Left kidney (tissue), 1 donor: ENCODE measurements at regions not wholly inside any gene's neighbourhood (a gene's known extent, or its start where the extent isn't known, plus 50 kb on each side); places are given as distances from the start of the nearest gene placed in this dataset.
"Not testable (repeated sequence)": the region's sequence is repeated elsewhere in the genome, so short reads cannot be mapped to it uniquely, and the experiment has no call there.

Experiments used
- DNase-seq: peaks from one replicate; pipeline ENCODE4 v3.0.0-alpha.2; 2013

DNA sequence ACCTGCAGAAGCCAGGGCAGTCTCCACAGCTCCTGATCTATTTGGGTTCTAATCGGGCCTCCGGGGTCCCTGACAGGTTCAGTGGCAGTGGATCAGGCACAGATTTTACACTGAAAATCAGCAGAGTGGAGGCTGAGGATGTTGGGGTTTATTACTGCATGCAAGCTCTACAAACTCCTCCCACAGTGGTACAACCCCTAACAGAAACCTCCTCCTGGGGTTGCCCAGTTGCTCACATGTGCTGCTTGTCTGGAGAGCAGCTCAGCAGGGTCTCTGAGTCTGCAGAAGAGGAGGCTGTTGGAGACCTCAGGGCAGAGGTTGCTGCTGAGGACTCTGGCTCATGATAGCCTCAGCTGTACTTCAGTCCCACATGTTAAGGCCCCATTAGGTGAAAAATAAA is 1269.1 kb downstream of the RPIA start:
- not testable (repeated sequence) for DNase-seq

DNA sequence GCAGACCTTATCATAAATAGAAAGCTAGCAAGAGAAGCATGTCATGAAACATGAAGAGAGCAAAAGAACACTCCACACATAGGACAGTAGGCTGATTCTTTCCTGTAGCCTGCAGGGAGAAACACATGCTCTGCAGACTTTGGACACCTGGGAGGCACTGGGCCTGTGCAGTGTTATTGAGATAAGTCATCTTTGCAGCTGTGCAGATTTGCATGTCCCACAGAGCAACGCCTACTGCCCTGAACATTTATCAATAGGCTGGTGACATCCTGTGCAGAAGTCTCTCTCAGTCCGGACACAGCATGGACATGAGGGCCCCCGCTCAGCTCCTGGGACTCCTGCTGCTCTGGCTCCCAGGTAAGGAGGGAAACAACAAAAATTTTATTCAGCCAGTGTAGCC is 1277.1 kb downstream of the RPIA start:
- not testable (repeated sequence) for DNase-seq

DNA sequence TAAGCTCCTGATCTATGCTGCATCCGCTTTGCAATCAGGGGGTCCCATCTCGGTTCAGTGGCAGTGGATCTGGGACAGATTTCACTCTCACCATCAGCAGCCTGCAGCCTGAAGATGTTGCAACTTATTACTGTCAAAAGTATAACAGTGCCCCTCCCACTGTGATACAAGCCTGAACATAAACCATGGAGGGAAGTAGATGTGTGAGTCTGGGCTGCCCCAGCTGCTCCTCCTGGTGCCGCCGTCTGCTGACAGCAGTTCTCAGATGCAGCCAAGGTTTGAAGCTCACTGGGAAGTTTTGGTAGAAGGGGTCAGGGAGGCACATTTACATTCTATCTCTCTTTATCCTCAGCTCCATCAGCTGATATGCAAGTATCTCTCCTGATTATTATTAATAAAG is 1277.7 kb downstream of the RPIA start:
- not testable (repeated sequence) for DNase-seq

DNA sequence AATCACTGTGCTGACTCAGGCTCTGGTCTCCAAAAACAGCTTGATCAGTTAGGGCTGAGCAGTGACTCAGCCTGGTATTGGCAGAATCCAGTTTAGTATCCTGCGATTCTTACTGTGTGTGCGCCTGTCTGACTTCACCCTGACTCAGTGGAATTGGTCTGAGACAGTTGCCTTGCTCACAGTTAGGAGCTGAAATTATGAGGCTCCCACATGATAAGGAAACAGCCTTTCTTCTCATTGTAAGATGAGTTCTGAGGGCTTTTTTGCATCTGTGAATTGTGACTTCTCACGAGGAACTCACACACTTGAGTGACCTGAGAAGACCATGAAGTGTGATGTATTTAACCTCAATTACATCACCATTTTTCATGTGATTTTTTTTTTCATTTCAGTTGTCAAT is 1282.4 kb downstream of the RPIA start:
- DNase-seq = not testable (repeated sequence)

DNA sequence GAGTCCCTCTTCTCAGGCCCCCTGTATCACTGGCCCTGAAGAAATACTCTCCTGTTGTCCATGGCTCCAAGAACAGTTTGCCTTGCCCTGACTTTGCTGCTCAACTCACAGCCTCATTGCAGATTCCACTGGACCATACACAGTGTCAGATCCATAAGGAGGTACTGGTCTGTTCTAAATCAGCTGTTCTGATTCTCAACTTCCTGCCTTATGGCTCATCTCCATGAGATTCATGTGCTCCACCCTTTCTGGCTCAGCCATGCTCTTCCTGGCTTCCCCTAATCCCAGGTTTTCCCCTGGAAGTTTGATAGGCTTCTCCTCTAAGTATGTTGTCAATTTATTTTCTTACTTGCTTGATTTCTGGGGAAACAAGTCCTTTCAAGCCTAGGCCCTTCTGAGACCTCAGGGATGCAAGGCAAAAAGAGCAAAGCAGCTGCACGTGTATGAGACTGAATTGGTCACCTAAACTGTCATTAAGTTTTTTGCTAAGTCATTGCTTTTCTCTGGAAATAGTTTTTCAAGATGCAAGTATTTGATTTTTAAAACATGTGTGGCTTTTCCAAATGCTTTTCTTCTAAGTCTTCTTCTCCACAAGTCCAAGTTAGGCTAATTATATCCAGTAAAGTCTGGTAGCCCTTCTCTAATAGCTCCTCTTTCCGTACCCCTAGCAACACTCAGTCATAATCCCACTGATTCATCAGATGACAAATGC is 1288.5 kb downstream of the RPIA start:
- not testable (repeated sequence) for DNase-seq

DNA sequence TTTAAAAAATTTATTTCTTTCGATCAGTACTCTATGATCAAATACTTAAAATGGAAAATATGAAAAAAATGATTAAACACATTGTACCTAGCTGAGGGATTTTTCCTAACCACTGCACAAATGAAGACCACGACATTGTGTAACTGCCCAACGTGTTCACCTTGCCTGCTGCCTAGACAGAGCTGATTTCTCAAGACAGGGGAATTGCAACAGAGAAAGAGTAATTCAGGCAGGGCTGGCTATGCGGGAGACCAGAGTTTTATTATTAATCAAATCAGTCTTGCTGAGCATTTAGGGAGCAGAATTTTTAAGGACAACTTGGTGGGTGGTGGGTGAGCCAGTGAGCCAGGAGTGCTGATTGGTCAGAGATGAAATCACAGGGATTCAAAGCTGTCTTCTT is 1290.8 kb downstream of the RPIA start:
- not testable (repeated sequence) for DNase-seq

DNA sequence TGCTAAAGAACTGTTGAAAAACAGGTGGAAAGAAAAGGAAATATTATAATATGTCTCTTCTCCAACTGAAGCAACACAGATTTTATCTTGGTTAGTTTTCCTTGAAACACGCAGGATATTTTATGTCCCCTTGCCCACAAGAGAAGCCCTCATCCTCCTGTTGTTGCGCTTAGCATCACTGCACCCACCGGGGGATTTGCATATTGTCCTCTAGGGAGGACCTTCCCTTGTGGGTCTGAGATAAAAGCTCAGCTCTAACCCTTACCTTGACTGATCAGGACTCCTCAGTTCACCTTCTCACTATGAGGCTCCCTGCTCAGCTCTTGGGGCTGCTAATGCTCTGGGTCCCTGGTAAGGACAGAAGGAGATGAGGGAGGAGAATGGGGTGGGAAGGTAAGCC is 1294.2 kb downstream of the RPIA start:
- DNase-seq = not testable (repeated sequence)

DNA sequence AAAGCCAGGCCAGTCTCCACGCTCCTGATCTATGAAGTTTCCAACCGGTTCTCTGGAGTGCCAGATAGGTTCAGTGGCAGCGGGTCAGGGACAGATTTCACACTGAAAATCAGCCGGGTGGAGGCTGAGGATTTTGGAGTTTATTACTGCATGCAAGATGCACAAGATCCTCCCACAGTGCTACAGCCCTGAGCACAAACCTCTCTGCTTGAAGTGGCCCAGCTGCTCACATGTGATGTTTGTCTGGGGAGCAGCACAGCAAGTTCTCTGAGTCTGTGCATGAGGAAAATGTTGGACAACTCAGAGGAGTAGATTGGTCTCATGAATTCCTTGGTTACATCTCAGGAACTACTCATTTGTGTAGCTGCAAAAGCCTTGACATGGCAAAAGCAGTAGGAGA is 1295.1 kb downstream of the RPIA start:
- not testable (repeated sequence) for DNase-seq

DNA sequence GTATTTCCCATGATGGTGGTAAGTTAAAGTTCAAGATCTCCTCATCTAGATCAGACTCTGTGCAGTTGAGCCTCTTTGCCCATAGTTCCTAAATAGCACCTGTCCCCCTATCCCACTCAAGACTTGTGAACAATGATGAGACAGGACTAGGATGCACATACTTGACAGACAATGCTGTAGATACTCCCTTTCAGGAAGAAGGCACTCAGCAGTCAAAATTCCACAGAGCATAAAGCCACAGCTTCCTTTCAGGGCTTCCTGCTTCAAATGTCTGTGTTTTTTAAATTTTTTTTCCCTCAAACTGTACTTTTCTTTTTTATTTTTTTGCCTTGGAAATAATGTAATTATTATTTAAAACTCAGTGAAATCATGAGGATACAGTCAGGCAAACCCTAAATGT is 1305.3 kb downstream of the RPIA start:
- DNase-seq = not testable (repeated sequence)

DNA sequence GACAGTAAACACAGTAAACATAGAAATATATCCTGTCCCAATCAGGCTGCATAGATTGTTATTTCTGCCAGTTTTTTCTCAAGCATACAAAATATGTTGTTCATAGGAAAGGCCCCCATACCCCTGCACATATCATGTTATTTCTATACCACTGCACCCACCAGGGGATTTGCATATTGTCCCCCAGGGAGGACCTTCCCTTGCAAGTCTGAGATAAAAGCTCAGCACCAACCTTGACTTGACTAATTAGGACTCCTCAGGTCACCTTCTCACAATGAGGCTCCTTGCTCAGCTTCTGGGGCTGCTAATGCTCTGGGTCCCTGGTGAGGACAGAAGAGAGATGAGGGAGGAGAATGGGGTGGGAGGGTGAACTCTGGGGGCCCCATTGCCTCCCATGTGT is 1313.1 kb downstream of the RPIA start:
- DNase-seq = not testable (repeated sequence)

DNA sequence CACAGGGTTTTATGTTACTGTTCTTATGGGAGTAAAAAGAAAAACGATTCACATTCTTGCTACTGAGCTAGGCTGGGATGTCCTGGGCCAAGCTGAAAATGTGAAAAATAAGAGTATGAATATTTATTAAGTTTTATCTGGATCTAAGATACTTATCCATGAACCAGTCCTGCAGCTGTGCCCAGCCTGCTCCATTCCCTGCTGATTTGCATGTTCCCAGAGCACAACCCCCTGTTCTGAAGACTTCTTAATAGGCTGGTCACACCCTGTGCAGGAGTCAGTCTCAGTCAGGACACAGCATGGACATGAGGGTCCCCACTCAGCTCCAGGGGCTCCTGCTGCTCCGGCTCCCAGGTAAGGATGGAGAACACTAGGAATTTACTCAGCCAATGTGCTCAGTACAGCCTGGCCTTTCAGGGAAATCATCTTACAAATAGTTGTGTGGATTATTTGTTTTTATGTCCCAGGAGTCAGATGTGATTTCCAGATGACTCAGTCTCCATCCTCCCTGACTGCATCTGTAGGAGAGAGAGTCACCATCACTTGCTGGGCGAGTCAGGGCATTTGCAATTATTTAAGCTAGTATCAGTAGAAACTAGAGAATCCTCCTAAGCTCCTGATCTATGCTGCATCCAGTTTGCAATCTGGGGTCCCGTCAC is 1319.1 kb downstream of the RPIA start:
- not testable (repeated sequence) for DNase-seq

DNA sequence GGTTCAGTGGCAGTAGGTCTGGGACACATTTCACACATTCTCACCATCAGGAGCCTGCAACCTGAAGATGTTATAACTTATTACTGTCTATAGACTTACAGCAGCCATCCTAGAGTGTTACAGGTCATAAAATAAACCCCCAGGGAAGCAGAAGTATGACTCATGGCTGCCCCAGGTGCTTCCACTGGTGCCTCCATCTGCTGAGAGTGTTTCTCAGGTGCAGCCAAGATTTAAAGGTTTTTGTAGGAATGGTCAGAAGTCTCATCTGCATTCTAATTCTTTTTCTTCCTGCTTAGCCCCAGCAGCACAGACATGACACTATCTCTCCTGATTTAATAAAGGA is 1319.6 kb downstream of the RPIA start:
- DNase-seq = not testable (repeated sequence)

DNA sequence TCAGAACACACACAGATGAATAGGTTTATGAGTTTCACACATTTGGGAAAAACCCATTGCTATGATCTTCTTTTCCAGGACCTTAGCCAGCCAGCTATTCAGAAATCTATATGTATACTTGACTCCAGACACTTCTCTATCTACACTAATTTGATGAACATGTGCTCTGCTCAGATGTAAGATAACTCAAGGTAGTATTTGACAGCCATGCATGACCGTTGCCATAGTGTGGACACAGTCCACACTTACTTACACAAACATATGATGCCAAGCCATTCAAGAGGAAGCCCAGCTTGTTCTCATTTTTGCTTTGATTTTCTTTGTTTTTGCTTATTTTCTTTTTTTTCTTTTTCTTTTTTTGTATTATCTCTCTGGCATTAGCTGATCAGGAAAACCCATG is 1328.4 kb downstream of the RPIA start:
- DNase-seq = not testable (repeated sequence)

DNA sequence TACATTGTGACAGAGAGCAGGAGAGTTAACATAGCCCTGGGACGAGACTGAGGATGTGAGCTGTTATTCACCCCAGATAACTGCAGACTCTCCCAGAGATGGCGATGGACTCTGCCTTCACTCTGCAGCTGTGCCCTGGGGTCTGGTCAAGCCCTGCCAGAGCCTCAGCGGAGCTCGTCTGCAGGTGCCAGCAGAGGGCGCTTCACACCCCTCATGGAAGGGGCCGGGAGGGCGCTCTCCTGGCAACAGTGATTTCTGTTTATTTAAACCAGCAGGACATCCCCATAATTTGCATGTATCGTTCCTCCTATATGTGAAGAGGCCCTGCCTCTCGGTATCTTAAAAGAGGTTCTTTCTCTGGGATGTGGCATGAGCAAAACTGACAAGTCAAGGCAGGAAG is 1329.8 kb downstream of the RPIA start:
- DNase-seq = not testable (repeated sequence)

DNA sequence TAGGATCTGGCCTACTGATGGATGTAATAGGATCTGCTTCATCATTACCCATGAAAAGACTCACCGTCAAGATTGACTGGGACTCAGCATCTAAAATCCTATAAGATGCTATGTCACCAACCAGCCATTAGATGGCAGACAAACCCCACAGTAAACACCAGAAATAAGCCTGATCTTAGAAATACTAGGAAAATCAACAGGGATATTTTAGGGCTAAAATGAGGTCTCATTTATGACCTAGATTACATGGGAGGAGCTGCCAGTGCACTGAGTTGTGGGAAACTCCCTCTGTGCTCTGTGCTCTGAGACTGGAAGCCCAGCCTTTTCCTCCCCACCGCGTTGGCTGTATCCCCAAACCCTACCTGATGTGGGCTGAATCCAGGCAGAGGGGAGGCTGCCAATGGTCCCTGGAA is 1335.8 kb downstream of the RPIA start:
- not testable (repeated sequence) for DNase-seq

DNA sequence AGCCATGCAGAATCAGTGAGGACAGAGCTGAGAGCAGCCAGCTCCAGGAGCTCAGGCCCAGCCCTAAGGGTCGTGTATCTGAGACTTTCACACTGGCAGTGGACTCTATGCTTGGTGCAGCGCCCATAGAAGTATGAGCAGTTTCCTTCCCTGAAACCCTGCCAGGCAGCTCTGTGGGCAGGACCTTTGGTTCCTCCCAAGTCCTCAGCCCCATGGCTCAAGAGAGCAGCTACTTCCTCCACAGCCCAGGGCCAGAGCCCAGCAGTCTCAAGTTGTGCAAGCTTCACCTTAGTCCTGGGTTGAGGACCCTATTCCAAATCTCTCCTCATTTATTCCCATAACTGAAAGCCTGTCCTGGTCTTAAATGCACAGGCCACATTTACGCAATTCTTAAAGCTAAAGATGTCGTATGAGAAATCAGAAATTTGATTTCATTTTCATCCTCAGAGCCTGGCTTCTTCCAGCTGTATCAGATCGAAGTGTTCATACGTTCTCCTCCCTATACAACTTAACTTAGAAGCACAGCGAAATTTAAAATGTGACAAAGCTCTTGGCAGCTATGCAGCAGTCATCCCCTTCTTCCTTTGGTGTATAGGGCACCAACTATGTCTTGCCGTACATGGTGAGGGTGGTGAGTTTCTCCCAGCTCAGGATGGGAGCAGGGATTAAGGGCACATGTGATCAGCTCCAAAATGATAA is 1337.1 kb downstream of the RPIA start:
- DNase-seq = not testable (repeated sequence)

DNA sequence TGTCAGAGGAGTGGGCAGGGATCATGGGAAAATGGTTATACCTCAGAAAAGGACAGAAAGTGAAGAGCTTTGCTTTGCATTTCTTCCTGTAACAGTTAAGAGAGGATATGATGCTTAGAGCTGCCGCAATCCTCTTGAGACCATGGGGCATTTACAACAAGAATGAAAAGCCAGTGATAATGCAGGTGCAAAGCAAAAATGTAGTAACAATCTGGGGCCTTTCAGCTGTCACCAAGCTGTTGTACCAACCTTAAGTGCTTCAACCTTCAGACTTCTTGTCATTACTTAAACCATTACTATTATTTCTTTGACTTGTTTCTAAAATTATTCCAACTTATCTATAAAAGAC is 1337.6 kb downstream of the RPIA start:
- not testable (repeated sequence) for DNase-seq

DNA sequence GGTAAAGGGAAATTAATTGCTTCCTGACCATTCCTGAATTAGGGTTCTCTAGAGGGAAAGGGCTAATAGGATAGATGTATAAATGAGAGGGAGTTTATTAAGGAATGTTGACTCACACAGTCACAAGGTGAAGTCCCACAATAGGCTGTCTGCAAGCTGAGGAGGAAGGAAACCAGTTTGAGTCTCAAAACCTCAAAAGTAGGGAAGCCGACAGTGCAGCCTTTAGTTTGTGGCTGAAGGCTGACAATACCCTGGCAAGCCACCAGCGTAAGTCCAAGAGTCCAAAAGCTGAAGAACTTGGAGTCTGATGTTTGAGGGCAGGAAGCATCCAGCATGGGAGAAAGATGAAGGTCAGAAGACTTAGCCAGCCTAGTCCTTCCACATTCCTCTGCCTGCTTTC is 1340.8 kb downstream of the RPIA start:
- DNase-seq = not testable (repeated sequence)

DNA sequence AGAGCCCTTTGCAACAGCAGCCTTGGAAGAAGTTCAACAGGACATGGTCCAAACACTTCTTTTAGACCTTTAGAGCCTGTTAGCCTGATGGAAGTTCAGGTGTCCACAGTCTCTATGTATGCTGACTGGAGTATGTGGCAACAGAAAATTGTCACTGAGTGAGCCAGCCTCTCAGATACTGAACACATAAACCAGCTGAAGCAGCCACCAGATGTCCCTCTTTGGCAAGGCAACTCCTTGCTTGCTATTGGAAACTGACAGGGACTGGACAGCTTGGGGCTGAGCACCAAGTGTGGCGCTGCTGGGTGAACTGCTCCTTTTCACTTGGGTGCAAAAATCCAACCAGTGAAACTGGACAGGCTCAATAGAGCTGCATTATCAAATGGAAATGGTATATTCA is 1344.9 kb downstream of the RPIA start:
- not testable (repeated sequence) for DNase-seq

DNA sequence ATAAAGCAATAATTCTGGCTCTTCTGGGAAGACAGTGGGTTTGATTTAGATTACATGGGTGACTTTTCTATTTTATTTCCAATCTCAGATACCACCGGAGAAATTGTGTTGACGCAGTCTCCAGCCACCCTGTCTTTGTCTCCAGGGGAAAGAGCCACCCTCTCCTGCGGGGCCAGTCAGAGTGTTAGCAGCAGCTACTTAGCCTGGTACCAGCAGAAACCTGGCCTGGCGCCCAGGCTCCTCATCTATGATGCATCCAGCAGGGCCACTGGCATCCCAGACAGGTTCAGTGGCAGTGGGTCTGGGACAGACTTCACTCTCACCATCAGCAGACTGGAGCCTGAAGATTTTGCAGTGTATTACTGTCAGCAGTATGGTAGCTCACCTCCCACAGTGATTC is 1347.6 kb downstream of the RPIA start:
- DNase-seq = not testable (repeated sequence)

DNA sequence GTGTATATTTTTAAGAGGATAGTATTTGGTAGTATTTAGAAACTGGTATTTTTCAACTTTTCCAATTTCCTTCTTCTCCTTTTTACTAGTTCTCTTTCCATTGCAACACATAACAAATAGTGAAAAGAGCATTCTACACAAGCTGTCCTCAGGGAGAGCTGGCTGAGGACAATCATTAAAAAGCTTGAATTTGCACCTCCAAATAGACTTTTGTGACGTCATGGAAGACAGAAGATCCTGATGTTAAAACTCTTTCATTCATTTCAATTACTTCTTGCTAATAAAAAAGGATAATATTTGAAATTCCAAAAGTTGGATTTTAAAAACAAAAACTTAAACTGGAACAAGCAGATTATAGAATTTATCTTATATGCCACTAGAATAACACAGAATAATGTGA is 1356.3 kb downstream of the RPIA start:
- not testable (repeated sequence) for DNase-seq

DNA sequence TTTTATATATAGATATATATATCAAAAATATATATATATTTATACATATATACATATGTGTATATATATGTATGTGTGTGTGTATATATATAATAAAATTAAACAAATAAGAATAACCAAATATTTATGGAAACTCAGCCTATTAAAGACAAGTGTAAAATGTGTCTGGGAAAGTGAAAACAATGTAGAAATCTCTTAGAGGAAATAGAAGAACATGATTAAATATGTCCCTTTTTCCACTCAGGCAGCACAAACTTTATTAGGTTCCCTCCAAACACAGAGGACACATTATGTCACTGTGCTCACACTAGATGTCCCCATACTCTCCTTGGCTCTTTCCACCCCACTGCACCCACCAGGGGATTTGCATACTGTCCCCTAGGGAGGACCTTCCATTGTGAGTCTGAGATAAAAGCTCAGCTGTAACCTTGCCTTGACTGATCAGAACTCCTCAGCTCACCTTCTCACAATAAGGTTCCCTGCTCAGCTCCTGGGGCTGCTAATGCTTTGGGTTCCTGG is 1360.7 kb downstream of the RPIA start:
- not testable (repeated sequence) for DNase-seq

DNA sequence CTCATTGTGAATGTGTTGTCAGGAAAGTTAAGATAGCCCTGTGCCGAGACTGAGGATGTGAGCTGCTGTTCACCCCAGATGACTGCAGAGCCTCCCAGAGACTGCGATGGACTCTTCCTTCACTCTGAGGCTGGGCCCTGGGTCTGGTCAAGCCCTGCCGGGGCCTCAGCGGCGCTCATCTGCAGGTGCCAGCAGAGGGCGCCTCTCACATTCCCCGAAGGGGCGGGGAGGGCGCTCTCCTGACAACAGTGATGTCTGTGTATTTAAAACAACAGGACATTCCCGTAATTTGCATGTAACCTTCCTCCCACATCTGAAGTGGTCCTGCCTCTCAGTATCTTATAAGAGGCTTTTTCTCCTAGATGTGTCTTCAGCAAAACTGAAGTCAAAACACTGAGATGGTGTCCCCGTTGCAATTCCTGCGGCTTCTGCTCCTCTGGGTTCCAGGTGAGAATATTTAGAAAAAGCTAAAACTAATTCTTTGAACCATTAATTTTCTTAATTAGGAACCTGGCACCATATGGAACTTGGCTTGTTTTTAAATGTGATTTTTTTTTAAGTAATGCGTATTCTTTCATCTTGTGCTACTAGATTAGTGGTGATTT is 1377.9 kb downstream of the RPIA start:
- DNase-seq = no peak
